ENCODE measurements at regions not wholly inside any gene's neighbourhood (a gene's known extent, or its start where the extent isn't known, plus 50 kb on each side); places are given as distances from the start of the nearest gene placed in this dataset.
A peak's percentile ranks its signal among the peaks of the same experiment; 100 is the strongest.

- Mint-ChIP-seq H3K4me1 (peaks cover 47% of the 10 kb centered on the region), H3K27ac (no peak overlapping the region), H3K4me3 (no peak overlapping the region), H3K36me3 (no peaks in the 10 kb centered on the region), H3K9me3 (no peaks in the 10 kb centered on the region)
- no peak for ATAC-seq
- DNase-seq (ENCODE audit: low spot score in 2 of 2), result no peak
These were observed 337.7 kb downstream of the KCNRG start for GRCh38 chr13:50352720-50353480.

- Mint-ChIP-seq H3K36me3 (no peaks in the 10 kb centered on the region), H3K9me3 (no peaks in the 10 kb centered on the region), H3K27ac (no peak overlapping the region), H3K4me1 (peaks cover 54% of the 10 kb centered on the region), H3K4me3 (no peak overlapping the region)
- peak; percentile 82 for ATAC-seq
- no peak for DNase-seq (ENCODE audit: low spot score in 2 of 2)
These were observed 338.6 kb downstream of the KCNRG start for GRCh38 chr13:50353651-50354415.

- no peak overlapping the region for H3K4me3 Mint-ChIP-seq
- no peak overlapping the region for H3K27ac Mint-ChIP-seq
- no peaks in the 10 kb centered on the region for H3K36me3 Mint-ChIP-seq
- peaks cover 66% of the 10 kb centered on the region for H3K4me1 Mint-ChIP-seq
- no peaks in the 10 kb centered on the region for H3K9me3 Mint-ChIP-seq
- DNase-seq (ENCODE audit: low spot score in 2 of 2), result no peak
- peak; percentile 85 for ATAC-seq
These were observed 340.6 kb downstream of the KCNRG start for GRCh38 chr13:50355797-50356196.

- Mint-ChIP-seq H3K9me3 (no peaks in the 10 kb centered on the region), H3K36me3 (no peaks in the 10 kb centered on the region), H3K4me3 (no peak overlapping the region), H3K4me1 (peaks cover 79% of the 10 kb centered on the region), H3K27ac (no peak overlapping the region)
- DNase-seq (ENCODE audit: low spot score in 2 of 2) (no peak), ATAC-seq (no peak)
These were observed 341.9 kb downstream of the KCNRG start for GRCh38 chr13:50357136-50357535.

GRCh38 chr13:50357586-50358118 is 342.4 kb downstream of the KCNRG start:
- H3K36me3 Mint-ChIP-seq, result no peaks in the 10 kb centered on the region
- ATAC-seq (no peak), DNase-seq (ENCODE audit: low spot score in 2 of 2) (no peak)
- no peak overlapping the region for H3K4me3 Mint-ChIP-seq
- H3K4me1 Mint-ChIP-seq, result peaks cover 79% of the 10 kb centered on the region
- no peak overlapping the region for H3K27ac Mint-ChIP-seq
- H3K9me3 Mint-ChIP-seq, result no peaks in the 10 kb centered on the region

- Mint-ChIP-seq H3K36me3 (no peaks in the 10 kb centered on the region), H3K4me1 (peaks cover 73% of the 10 kb centered on the region), H3K9me3 (no peaks in the 10 kb centered on the region), H3K27ac (no peak overlapping the region), H3K4me3 (no peak overlapping the region)
- DNase-seq (ENCODE audit: low spot score in 2 of 2) (no peak), ATAC-seq (no peak)
These were observed 343.2 kb downstream of the KCNRG start for GRCh38 chr13:50358231-50359040.

GRCh38 chr13:50359041-50359367 is 343.8 kb downstream of the KCNRG start:
- no peak for ATAC-seq
- no peak for DNase-seq (ENCODE audit: low spot score in 2 of 2)
- Mint-ChIP-seq H3K27ac (no peak overlapping the region), H3K36me3 (no peaks in the 10 kb centered on the region), H3K9me3 (no peaks in the 10 kb centered on the region), H3K4me3 (no peak overlapping the region), H3K4me1 (peaks cover 67% of the 10 kb centered on the region)

- no peak overlapping the region for H3K27ac Mint-ChIP-seq
- ATAC-seq, result peak; percentile 68
- no peak overlapping the region for H3K4me3 Mint-ChIP-seq
These were observed 344.5 kb downstream of the KCNRG start for GRCh38 chr13:50359779-50360178.

GRCh38 chr13:50360637-50361036 is 345.4 kb downstream of the KCNRG start:
- H3K4me1 Mint-ChIP-seq, result peaks cover 68% of the 10 kb centered on the region
- ATAC-seq, result no peak
- no peak overlapping the region for H3K27ac Mint-ChIP-seq
- H3K9me3 Mint-ChIP-seq, result no peaks in the 10 kb centered on the region
- H3K4me3 Mint-ChIP-seq, result peak overlapping the region; percentile 4
- no peaks in the 10 kb centered on the region for H3K36me3 Mint-ChIP-seq
- DNase-seq (ENCODE audit: low spot score in 2 of 2), result no peak

More at GRCh38 chr13:50359779-50360178, 344.5 kb downstream of the KCNRG start:
- Mint-ChIP-seq H3K36me3 (no peaks in the 10 kb centered on the region), H3K4me1 (peaks cover 65% of the 10 kb centered on the region), H3K9me3 (no peaks in the 10 kb centered on the region)
- DNase-seq (ENCODE audit: low spot score in 2 of 2), result no peak

GRCh38 chr13:50361282-50361681 is 346.0 kb downstream of the KCNRG start:
- no peak overlapping the region for H3K27ac Mint-ChIP-seq
- H3K4me3 Mint-ChIP-seq, result peak overlapping the region; percentile 4
- H3K9me3 Mint-ChIP-seq, result no peaks in the 10 kb centered on the region
- DNase-seq (ENCODE audit: low spot score in 2 of 2) (no peak), ATAC-seq (no peak)
- H3K4me1 Mint-ChIP-seq, result peaks cover 68% of the 10 kb centered on the region
- peaks cover under 1% of the 10 kb centered on the region for H3K36me3 Mint-ChIP-seq

GRCh38 chr13:50365408-50366391 is 350.5 kb downstream of the KCNRG start:
- H3K27ac Mint-ChIP-seq, result peak overlapping the region; percentile 94
- ATAC-seq, result peak; percentile 78
- no peaks in the 10 kb centered on the region for H3K9me3 Mint-ChIP-seq
- DNase-seq (ENCODE audit: low spot score in 2 of 2), result peak; percentile 46 to 80
- H3K36me3 Mint-ChIP-seq, result peaks cover 8% of the 10 kb centered on the region
- peaks cover 61% of the 10 kb centered on the region for H3K4me1 Mint-ChIP-seq
- peak overlapping the region; percentile 67 for H3K4me3 Mint-ChIP-seq

- peaks cover 57% of the 10 kb centered on the region for H3K4me1 Mint-ChIP-seq
- peaks cover 8% of the 10 kb centered on the region for H3K36me3 Mint-ChIP-seq
- peak overlapping the region; percentile 94 for H3K27ac Mint-ChIP-seq
- no peaks in the 10 kb centered on the region for H3K9me3 Mint-ChIP-seq
- ATAC-seq, result peak; percentile 88
- DNase-seq (ENCODE audit: low spot score in 2 of 2), result peak; percentile 20 to 73
- H3K4me3 Mint-ChIP-seq, result peak overlapping the region; percentile 67
These were observed 351.4 kb downstream of the KCNRG start for GRCh38 chr13:50366488-50367174.

- Mint-ChIP-seq H3K27ac (no peak overlapping the region), H3K4me3 (no peak overlapping the region), H3K36me3 (peaks cover 8% of the 10 kb centered on the region), H3K9me3 (no peaks in the 10 kb centered on the region), H3K4me1 (peaks cover 49% of the 10 kb centered on the region)
- no peak for DNase-seq (ENCODE audit: low spot score in 2 of 2)
- ATAC-seq, result no peak
These were observed 354.4 kb downstream of the KCNRG start for GRCh38 chr13:50369646-50370045.

All from stimulated activated effector memory CD8-positive, alpha-beta T cell treated with anti-CD3 and anti-CD28 coated beads, Interleukin-12 subunit alpha, Interleukin-12 subunit beta, amount 100 ng/mL, for 72 hours (primary cell).